SIG-M5 treated with dmso at 0.1 percent for 504 hours (cell line): ENCODE measurements at regions not wholly inside any gene's neighbourhood (a gene's known extent, or its start where the extent isn't known, plus 50 kb on each side); places are given as distances from the start of the nearest gene placed in this dataset.

Experiments used
- DNase-seq: peaks from one replicate; lab custom pipeline; 2025; ENCODE audit not compliant: unreplicated experiment; lab: John Stamatoyannopoulos, UW

DNA sequence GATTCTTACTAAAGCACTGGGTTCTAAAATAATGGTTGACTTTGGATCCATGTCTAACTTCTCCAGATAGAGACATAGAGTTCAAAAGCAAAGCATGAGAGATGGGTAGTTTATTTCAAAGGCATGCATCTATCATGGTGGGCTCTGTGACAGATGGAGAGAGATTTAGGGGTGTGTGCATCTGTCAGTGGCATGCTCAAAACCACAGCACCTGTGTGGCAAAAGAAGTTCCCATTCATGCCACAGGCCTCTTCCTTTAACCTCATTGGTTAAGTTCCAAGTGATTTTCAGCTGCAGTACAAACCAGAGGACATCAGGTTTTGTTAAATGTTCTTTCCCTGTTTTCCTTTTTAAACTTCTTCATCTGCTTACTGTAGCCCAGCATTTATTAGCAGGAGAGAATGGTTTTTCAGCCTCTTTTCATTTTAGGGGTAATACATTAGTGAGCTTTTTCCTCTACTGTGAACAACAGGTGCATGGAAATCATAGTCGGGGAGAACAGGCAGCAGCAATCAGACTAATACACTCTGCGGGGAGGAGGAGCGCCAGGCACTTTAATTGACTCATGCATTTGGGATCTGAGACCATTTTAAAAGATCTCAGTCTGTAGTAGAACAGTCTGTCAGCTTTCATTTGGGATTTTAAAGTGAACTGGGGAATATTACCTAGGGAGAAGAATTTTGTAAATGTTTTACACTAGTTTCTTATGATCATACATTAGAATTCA lies 52.4 kb upstream of the UPP2 start:
- DNase-seq: no peak

DNA sequence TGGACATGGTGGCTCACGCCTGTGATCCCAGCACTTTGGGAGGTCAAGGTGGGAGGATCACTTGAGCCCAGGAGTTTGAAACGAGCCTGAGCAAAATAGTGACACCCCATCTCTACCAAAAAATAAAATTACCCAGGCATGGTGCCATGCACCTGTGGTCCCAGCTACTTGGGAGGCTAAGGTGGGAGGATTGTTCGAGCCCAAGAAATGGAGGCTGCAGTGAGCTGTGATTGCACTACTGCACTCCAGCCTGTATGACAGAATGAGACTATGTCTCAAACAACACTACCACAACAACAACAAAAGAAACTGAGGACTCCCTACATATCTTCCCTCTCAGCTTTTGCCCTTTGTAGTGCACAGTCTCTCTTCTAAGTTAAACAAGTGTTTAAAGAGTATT lies 53.3 kb upstream of the UPP2 start:
- DNase-seq: no peak

DNA sequence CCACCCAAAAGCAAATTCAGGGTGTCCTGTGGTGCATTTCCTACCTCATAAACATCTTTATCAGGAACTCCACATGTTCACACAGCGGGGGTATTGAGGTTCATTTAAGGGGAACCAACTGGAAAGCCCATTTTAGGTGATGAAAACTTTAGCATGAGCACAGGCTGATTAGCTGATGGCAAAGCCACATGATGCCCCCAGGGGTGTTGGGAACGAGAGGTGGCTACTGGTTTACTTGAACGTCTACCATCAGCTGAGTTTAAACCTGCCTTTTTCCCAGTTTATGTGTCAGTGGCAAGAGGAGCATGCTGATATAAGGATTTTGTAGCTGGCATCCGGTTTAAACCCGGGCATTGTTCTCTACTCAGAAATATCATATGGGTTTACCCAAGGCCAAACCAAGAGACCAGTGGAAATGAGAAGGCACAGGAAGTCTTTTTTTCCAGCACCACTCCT lies 54.5 kb upstream of the UPP2 start:
- no peak for DNase-seq

DNA sequence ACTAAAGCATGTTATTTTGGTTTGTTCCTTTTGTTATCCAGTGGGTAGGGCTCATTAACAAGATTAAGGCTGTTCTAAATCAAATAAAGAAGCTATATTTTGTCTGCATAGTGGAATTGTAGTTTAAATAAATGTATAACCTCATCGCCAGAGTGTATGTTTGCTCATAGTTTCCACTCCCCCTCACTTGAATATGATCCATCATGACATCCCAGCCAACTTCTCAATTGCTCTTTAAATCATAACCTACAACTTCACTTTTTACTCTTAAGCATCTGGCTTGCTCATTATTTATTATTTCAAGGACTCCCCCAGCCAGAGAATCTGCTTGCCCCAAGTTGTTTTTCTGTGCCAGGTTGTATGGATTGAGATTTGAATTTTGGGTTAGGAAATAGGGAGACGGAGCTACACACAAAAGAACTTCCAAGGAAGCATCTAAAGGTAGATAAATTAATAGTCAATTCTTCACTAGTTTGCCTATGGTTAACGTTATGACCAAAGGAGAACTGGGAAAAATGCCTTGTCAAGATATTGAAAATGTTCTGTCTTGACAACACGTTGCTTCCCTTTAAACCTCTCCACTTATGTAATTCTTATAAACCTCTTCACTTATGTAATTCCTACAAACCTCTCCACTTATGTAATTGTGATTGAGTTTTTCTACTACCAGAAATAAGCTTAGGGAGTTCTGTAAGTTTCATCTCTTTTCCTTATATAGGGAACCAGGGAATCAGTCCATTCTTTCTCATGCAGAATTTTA lies 55.4 kb upstream of the UPP2 start:
- DNase-seq: no peak

DNA sequence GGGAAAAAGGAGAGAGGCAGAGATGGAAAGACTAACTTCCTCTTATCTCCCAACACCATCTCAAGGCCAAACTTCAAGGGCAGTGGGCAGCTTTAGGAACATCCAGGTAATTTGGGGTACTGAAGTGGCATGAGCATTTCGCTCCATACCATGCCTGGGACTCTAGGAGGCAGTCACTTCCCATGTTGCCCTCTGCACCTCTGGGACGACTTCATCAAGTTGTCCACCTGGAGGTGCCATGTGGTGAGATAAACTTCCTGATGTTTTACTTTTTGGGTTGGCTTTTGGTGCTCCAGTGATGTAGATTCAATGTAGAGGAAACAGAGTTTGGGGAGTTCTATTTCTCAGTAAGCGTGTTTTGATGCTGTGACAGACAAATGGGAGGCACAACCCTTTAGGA lies 56.3 kb upstream of the UPP2 start:
- DNase-seq: peak; percentile 18

DNA sequence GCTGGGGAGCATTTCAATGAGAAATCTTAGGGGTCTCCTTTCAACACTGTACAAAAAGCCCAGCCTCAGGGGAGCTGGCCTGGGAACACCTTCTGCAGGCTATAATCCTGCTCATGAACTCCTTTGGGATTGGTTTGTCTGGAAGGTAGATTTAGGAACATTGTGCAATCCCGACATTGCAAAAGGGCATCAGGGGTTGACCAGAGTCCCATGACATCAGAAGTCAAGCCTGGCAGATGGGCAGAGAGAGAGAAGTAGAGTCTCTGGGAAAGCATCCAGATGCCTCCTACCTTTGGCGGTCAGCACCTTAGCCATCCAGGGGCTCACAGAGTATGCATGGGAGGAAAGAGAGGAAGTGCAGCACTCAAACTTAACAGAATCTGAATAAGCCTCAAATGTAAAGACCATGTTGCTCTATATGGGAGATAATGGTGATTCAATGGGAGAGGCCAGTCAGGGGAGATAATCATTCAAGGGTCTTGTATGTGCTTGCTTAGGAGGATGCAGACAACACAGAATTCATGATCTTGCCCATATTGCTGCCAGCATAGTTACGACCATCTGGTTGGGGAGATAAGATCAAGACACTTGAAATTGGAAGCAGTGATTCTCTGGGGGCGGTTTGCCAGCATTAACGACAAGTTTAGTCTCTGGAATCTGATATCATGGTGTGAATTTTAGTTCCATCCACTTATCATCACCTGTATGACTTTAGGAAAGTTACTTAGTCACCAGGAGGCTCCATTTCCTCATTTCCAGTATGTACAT lies 58.3 kb upstream of the UPP2 start:
- no peak for DNase-seq

DNA sequence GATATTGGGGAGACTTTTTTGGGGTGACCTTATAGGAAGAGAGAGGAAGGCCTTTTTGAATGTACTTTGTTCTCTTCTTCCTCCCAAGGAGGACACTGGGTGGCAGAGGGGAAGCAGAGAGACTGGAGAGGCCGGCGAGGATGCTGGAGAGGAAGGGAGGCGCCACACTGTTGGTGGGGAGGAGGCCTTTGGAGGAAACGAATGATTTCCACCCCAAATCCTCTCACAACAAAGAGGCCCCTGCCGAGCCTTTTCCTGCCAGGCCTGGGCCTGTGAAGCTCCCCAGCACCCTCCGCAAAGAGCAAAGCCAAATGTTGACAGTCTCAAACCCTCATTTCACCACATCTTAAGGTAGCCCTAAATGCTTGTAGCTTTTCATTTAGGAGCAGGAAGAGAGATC lies 59.0 kb upstream of the UPP2 start:
- no peak for DNase-seq

DNA sequence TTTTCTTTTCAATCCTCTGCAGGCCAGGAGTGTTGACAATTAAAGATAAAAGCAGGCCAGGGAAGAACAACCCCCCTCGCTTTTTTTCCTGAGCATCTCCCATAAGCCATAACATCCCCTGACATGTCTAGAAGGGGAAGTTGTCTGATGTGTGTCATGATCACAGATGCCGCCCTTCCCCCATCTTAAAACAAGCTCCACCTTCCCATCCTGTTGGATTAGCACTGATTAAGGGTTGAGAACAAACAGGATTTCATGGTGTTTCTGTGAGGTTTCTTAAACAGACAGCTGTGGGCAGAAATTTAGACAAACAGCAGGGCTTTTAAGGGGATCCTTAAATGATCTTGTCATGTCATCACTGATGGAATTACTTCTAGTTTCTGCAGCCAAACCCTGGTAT lies 59.4 kb upstream of the UPP2 start:
- DNase-seq: no peak

DNA sequence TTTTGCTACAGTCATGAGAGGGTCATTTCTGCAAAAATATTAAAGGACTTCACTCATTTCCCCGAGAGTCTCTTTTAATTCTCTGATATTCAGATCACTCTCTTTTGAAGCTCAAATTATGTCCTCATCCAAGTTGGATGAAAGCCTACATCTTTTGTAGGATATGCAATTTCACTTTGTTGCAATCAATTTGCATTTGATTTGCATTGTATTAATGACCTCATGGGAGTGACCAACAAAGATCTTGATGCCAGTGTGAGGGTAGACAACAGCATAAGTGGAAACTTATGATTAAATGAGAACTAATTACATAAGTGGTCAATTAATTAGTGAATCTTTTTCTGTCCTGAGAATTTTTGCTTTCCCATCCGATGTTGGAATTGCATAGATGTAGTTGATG lies 60.3 kb upstream of the UPP2 start:
- no peak for DNase-seq

DNA sequence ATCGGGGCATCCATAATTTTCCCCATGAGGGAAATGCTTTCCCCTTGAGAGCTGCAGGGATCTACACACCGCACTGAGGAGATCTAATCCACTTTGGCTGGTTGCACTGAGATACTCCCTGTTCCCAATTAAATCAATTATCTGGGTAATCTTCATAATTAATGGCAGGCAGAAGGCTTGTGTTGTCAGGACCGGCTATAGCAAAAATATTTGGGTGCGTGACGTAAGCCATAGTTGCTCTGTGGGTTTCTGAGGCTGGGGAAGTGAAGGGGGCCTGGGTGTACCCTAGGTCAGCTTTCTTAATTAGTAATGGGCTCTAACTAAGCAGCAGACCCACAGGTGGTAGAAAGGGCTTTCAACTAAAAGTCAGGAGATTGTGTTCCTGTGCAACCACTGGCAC lies 62.8 kb upstream of the UPP2 start:
- DNase-seq: no peak

DNA sequence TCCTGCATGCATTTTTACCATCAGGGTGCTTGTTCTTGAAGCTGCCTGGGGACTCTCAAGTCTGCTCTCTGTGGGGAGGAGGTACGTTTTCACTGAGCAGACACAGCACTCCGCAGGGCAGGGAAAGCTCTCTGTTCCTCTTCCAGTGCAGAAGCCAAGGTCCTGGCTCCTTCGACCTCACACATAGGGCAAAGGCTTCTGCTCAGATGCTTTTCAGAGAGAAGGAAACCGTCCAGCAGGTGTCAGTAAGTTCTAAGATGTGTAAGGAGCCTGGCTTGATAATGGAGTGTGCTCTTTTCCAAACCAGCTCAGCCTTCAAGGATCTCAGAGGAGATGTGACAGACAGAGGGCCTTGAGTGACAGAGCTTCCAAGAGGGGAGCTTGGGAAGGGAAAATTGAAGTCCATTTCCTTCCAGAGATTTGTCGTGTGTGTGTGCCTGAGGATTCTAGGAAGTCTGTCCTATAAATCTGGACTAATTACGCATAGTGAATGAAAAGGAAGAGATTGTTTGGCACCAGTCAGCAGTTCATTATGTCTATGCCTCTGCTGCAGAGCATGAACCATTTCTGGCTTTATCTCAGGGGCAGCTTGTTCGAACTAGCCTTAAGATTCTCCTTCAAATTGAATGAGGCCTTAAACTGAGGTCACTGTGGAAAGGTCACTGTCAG lies 67.3 kb upstream of the UPP2 start:
- peak; percentile 87 for DNase-seq

DNA sequence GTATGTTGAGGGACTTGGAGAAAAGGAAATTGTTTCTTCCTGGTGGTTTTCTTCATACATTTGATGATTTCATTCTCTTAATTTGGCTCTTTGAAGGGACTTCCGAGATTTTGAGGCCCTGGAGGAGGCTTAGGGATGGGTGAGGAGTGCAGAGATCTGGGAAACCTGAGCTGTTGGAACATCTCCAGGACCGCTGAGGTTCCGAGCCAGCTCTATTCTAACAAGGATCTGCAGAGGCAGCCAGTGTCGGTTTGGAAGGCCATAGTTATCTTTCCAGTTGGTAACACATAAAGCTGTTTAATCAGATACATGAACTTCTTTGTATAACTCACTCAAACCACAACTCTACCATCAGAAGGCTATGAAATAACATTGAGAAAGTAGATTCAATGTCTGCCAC lies 70.3 kb upstream of the UPP2 start:
- no peak for DNase-seq

DNA sequence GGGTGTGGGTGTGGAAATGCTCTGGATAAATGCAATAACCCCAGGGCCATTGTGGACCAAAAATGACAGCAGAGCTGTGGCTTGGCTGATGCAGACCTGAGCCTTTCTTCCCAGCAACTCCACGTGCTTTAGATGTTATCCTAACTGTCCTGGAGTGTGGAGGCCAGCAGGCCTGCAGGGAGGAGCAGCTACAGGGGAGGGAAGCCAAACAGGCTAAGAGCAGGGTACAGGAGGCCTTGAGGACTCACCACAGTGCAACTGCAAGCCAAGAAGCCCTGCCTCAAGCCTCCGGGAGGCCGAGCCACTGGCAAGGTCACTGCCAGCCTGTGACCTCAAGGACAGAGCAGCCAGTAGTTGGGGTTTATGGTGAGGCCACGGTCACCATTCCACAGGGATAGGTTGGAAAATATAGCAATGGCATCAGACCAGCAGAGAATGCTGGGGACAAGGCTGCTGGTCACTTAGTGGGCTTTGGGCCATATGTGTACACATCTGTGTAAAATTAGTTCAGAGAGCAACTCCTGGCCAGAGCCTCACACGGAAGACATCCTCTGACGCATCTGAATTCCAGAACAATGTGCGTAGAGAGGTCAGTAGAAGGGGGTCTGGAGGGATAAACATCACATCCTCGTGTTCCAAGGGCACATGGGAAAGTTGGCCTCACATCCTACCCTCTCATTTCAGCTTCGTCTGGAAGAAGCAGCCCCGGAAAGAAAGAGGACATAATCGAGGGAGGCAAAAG lies 76.2 kb upstream of the UPP2 start:
- no peak for DNase-seq

DNA sequence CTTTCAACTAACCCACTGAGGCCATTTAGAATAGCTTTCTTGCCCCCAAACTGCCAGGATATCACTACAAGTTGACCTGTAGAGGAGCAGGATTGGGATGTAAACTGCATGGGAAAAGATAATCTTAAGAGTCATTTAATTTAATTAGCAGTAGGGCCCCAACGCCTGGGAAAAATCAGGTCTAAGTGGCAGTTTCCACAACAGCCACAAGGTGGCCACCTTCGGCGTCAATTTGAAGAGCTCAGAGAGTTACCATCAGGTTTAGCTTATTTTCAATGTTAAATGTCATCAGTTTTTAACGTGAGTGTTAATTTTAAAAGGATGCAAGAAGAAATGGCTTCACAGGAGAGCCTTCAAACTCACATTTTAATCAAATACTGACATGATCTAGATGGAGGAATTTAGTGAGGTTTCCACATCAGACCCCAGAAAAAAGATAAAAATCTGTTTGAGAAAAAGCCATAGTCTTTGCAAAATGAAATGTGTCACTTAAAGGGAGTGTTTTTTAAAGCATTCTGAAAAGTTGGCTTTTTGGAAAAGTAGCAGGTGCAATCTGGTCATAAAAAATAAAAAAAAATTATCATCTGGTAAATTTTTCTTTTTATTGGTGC lies 77.3 kb upstream of the UPP2 start:
- DNase-seq: peak; percentile 35

DNA sequence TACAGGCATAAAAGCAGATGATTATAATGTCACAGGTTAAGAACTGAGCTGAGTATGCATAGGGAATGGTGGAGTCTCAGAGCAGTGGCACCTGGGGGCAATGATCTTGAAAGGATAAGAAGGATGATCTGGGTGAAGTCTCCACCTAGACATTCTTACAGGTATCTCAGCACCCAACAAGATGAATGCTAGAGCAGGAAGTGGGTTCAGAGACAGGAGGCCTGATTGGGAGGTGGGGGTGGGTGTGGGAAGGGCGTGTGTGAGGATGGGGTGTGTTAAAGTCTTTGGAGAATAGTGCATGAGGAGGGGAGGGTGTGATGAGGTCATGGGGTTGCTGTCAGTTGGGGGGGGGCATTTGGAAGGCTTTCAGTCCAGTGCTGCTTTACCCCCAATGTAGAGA lies 78.8 kb upstream of the UPP2 start:
- no peak for DNase-seq

DNA sequence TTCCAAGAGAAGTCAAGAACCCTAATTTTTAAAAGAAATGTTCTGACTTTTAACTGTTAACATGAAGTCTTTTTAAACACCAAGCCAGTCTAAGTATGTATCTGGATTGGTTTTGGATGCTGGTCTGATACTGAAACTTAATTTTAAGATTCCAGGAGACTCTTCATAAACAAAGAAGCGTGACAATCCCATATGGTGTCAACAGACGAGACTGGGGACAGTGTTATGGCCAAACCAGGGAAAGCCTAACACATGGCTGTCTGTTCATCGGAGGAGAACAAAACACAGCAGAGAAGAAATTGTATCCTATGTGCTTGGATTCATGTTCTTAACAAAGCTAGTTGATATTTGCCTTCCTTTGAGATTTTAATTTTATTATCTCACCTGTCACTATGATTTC lies 80.5 kb upstream of the UPP2 start:
- no peak for DNase-seq

DNA sequence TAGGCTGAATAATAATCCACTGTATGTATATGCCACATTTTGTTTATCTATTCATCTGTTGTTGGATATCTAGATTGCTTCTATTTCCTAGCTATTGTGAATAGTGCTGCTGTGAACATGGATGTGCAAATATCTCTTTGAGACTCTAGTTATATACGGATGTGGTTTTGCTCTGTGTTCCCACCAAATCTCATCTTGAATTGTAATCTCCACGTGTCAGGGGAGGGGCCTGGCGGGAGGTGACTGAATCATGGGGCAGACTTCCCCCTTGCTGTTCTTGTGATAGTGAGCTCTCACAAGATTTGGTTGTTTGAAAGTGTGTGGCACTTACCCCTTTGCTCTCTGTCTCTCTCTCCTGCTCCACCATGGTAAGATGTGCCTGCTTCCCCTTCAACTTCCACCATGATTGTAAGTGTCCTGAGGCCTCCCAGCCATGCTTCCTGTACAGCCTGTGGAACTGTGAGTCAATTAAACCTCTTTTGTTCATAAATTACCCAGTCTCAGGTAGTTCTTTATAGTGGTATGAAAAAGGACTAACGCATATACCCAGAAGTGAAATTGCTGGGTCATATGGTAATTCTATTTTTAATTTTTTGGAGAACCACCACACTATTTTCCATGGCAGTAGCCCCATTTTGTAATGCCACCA lies 86.1 kb upstream of the UPP2 start:
- DNase-seq: no peak

DNA sequence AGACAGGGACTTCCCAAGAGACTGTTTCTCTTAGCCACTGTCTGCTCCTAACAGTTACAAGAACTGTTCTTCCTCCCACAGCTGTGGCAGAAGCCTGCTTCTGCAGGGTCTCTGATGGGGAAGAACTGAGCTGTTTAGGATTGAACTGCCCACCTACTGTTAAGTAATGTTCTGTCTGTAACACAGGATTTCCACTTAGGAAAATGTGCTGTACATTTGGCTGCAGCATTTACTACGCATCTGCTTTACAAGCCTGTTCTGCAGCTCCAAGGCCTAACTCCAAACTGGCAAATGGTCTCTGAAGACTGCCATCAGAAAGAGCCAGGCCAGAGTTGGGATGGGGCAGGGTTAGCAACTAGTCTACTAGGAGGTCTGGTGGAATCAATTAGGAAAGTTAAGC lies 87.8 kb upstream of the UPP2 start:
- no peak for DNase-seq

DNA sequence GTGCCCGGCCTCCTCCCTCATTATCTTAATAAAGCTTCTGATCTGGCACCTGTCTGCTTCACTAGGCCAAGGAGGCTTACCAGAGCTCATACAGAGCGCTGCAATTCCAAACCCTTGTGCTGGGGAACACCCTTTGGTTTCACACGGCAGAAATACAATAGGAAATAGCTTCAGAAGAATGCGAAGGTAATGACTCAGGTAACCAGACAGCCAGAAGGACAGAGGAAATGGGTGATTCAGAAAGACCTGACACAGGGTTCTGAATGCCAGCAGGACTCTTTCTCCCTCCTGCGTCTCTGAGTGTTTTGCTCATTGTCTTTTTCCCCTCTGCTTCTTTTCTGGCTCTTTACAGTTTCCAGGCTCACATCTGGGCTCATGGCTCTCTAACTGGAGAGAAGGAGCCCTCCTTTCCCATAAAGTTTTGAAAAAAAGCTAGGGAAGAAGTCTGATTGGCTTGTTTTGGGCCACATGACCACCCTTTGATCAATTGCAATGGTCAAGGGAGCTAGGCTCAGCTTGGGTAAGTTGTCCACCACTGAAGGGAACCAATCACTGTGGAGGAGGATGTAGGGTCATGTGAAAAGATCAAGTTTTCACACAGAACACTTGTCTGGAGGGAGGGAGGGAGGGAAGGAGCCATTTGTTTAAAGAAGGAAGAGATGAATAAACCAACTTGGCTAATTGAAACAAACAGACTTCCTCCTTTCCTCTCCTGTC lies 90.5 kb upstream of the UPP2 start:
- DNase-seq: no peak
